ENCODE measurements at regions not wholly inside any gene's neighbourhood (a gene's known extent, or its start where the extent isn't known, plus 50 kb on each side); places are given as distances from the start of the nearest gene placed in this dataset.
A peak's percentile ranks its signal among the peaks of the same experiment; 100 is the strongest.

GRCh38 chr5:167642779-167643517 lies 648.5 kb upstream of the WWC1 start:
- peak; percentile 96 for DNase-seq (ENCODE audit: low read depth)

GRCh38 chr5:167643631-167644280 lies 647.7 kb upstream of the WWC1 start:
- DNase-seq (ENCODE audit: low read depth), result no peak

GRCh38 chr5:167644619-167645018 lies 646.8 kb upstream of the WWC1 start:
- DNase-seq (ENCODE audit: low read depth), result no peak

GRCh38 chr5:167649471-167649870 lies 642.0 kb upstream of the WWC1 start:
- no peak for DNase-seq (ENCODE audit: low read depth)

- no peak for DNase-seq (ENCODE audit: low read depth)
These were observed 638.8 kb upstream of the WWC1 start for GRCh38 chr5:167652690-167653089.

GRCh38 chr5:167653645-167654106 lies 637.8 kb upstream of the WWC1 start:
- no peak for DNase-seq (ENCODE audit: low read depth)

- DNase-seq (ENCODE audit: low read depth), result no peak
These were observed 634.4 kb upstream of the WWC1 start for GRCh38 chr5:167657016-167657415.

GRCh38 chr5:167658889-167659288 lies 632.6 kb upstream of the WWC1 start:
- no peak for DNase-seq (ENCODE audit: low read depth)

GRCh38 chr5:167661605-167662004 lies 629.8 kb upstream of the WWC1 start:
- DNase-seq (ENCODE audit: low read depth), result no peak

- no peak for DNase-seq (ENCODE audit: low read depth)
These were observed 627.1 kb upstream of the WWC1 start for GRCh38 chr5:167664222-167664804.

- no peak for DNase-seq (ENCODE audit: low read depth)
These were observed 625.5 kb upstream of the WWC1 start for GRCh38 chr5:167665841-167666375.

GRCh38 chr5:167671176-167671575 lies 620.3 kb upstream of the WWC1 start:
- DNase-seq (ENCODE audit: low read depth), result peak; percentile 62

- no peak for DNase-seq (ENCODE audit: low read depth)
These were observed 617.5 kb upstream of the WWC1 start for GRCh38 chr5:167673942-167674341.

- no peak for DNase-seq (ENCODE audit: low read depth)
These were observed 613.0 kb upstream of the WWC1 start for GRCh38 chr5:167678481-167678880.

- DNase-seq (ENCODE audit: low read depth), result no peak
These were observed 607.2 kb upstream of the WWC1 start for GRCh38 chr5:167684251-167684650.

GRCh38 chr5:167688341-167689130 lies 602.9 kb upstream of the WWC1 start:
- no peak for DNase-seq (ENCODE audit: low read depth)

GRCh38 chr5:167694325-167695147 lies 596.9 kb upstream of the WWC1 start:
- DNase-seq (ENCODE audit: low read depth), result no peak

- DNase-seq (ENCODE audit: low read depth), result no peak
These were observed 594.7 kb upstream of the WWC1 start for GRCh38 chr5:167696558-167697314.

GRCh38 chr5:167699432-167699831 lies 592.0 kb upstream of the WWC1 start:
- DNase-seq (ENCODE audit: low read depth), result peak; percentile 100

GRCh38 chr5:167701051-167701450 lies 590.4 kb upstream of the WWC1 start:
- DNase-seq (ENCODE audit: low read depth), result no peak

- DNase-seq (ENCODE audit: low read depth), result no peak
These were observed 589.4 kb upstream of the WWC1 start for GRCh38 chr5:167702014-167702413.
